Midbrain (tissue), 1 donor: ENCODE measurements at regions not wholly inside any gene's neighbourhood (a gene's known extent, or its start where the extent isn't known, plus 50 kb on each side); places are given as distances from the start of the nearest gene placed in this dataset.
"Not testable (repeated sequence)": the region's sequence is repeated elsewhere in the genome, so short reads cannot be mapped to it uniquely, and the experiment has no call there.

Experiments used
- DNase-seq: peaks from one replicate; lab custom pipeline; 2025; lab: John Stamatoyannopoulos, UW

GRCh38 chr7:65510187-65510538 lies 136.5 kb downstream of the ZNF92 start:
- not testable (repeated sequence) for DNase-seq

- DNase-seq: not testable (repeated sequence)
These were observed 146.1 kb downstream of the ZNF92 start for GRCh38 chr7:65519751-65520150.

- not testable (repeated sequence) for DNase-seq
These were observed 172.0 kb downstream of the ZNF92 start for GRCh38 chr7:65545465-65546161.

GRCh38 chr7:65549589-65550443 lies 176.2 kb downstream of the ZNF92 start:
- not testable (repeated sequence) for DNase-seq

GRCh38 chr7:65550444-65550809 lies 176.8 kb downstream of the ZNF92 start:
- DNase-seq: not testable (repeated sequence)

- not testable (repeated sequence) for DNase-seq
These were observed 177.4 kb downstream of the ZNF92 start for GRCh38 chr7:65551042-65551441.

- not testable (repeated sequence) for DNase-seq
These were observed 181.2 kb downstream of the ZNF92 start for GRCh38 chr7:65554553-65555476.

GRCh38 chr7:65558584-65558983 lies 184.9 kb downstream of the ZNF92 start:
- DNase-seq: not testable (repeated sequence)

- not testable (repeated sequence) for DNase-seq
These were observed 188.2 kb downstream of the ZNF92 start for GRCh38 chr7:65561786-65562372.

GRCh38 chr7:65562522-65562921 lies 188.9 kb downstream of the ZNF92 start:
- not testable (repeated sequence) for DNase-seq

GRCh38 chr7:65563333-65563732 lies 189.7 kb downstream of the ZNF92 start:
- not testable (repeated sequence) for DNase-seq

- not testable (repeated sequence) for DNase-seq
These were observed 194.6 kb downstream of the ZNF92 start for GRCh38 chr7:65568226-65568625.

GRCh38 chr7:65570990-65571389 lies 197.3 kb downstream of the ZNF92 start:
- not testable (repeated sequence) for DNase-seq

- DNase-seq: not testable (repeated sequence)
These were observed 198.9 kb downstream of the ZNF92 start for GRCh38 chr7:65572581-65572980.

- DNase-seq: not testable (repeated sequence)
These were observed 202.7 kb downstream of the ZNF92 start for GRCh38 chr7:65576370-65576769.

GRCh38 chr7:65582518-65583119 lies 209.0 kb downstream of the ZNF92 start:
- not testable (repeated sequence) for DNase-seq

- DNase-seq: not testable (repeated sequence)
These were observed 228.8 kb downstream of the ZNF92 start for GRCh38 chr7:65602495-65602894.

GRCh38 chr7:65609131-65609530 lies 235.5 kb downstream of the ZNF92 start:
- no peak for DNase-seq

GRCh38 chr7:65613644-65614289 lies 240.1 kb downstream of the ZNF92 start:
- DNase-seq: not testable (repeated sequence)

GRCh38 chr7:65616111-65616510 lies 242.5 kb downstream of the ZNF92 start:
- not testable (repeated sequence) for DNase-seq

GRCh38 chr7:65620216-65620615 lies 246.6 kb downstream of the ZNF92 start:
- DNase-seq: not testable (repeated sequence)
